GM12878 (cell line): ENCODE measurements at regions not wholly inside any gene's neighbourhood (a gene's known extent, or its start where the extent isn't known, plus 50 kb on each side); places are given as distances from the start of the nearest gene placed in this dataset.

Experiments used
- ATAC-seq: fragments of 200-7000 bp; cut with Tn5 transposase; 3 replicates; pipeline ENCODE4 v1.9.1; 2020; ENCODE audit warnings: mild to moderate bottlenecking, moderate library complexity
- BruUV-seq: library from RNA; stranded (reverse); fragments of 400-500 nt; replicated peaks from 2 replicates; lab custom pipeline; 2021; lab: Mats Ljungman, UMichigan
- CTCF ChIA-PET: fragments of 300-600 bp; sonication (Branson Sonifier 250); formaldehyde crosslinking; extraction: SDS; loops from one replicate; lab custom pipeline; 2021; ENCODE audit warnings: inconsistent platforms; lab: Yijun Ruan, JAX
- POLR2A ChIA-PET: fragments of 350-600 bp; formaldehyde crosslinking; extraction: SDS; loops from one replicate; lab custom pipeline; 2021; ENCODE audit warnings: inconsistent platforms; lab: Charles Lee
- RAD21 ChIA-PET: fragments of 300-600 bp; sonication (Branson Sonifier 250); formaldehyde crosslinking; loops from one replicate; lab custom pipeline; 2023; ENCODE audit warnings: antibody characterized with exemption; ENCODE audit not compliant: unreplicated experiment; lab: Charles Lee
- SMC1A ChIA-PET: fragments of 300-600 bp; sonication (Branson Sonifier 250); formaldehyde crosslinking; loops from one replicate; lab custom pipeline; 2023; ENCODE audit not compliant: unreplicated experiment, uncharacterized antibody; lab: Charles Lee
- DNase-seq: peaks from one replicate; pipeline ENCODE4 v3.0.0-alpha.2; 2011; ENCODE audit warnings: low read depth, low spot score
- FAIRE-seq: peaks from 3 replicates; lab custom pipeline; 2011; peaks lifted over from hg19 to GRCh38; lab: Jason Lieb, UNC
- H2AFZ ChIP-seq: 2 replicates; pipeline ENCODE4 v1.6.0; 2011; ENCODE audit warnings: low read depth, low read length, control low read depth; ENCODE audit not compliant: control insufficient read depth
- H3K27ac ChIP-seq: 2 replicates; pipeline ENCODE4 v1.5.1; 2011; ENCODE audit warnings: control low read depth; ENCODE audit not compliant: control insufficient read depth, insufficient read depth
- H3K27me3 ChIP-seq, 2 experiments: replicated peaks in 1 of 2; 2 replicates each; pipeline versions ENCODE4 v1.6.0 to v1.6.1; 2011; ENCODE audit warnings: low read length in 1 of 2; ENCODE audit not compliant: control insufficient read depth in 2 of 2, insufficient read depth in 2 of 2
- H3K36me3 ChIP-seq, 2 experiments: 2 replicates each; pipeline ENCODE4 v1.5.1; 2011; ENCODE audit warnings: low read length in 1 of 2; ENCODE audit not compliant: control insufficient read depth in 2 of 2, insufficient read depth in 2 of 2
- H3K4me1 ChIP-seq: 2 replicates; pipeline ENCODE4 v1.6.1; 2011; ENCODE audit warnings: mild to moderate bottlenecking, low read length, moderate library complexity, mixed read lengths; ENCODE audit not compliant: control insufficient read depth, insufficient read depth
- H3K4me2 ChIP-seq: 2 replicates; pipeline ENCODE4 v1.6.0; 2011; ENCODE audit warnings: control low read depth; ENCODE audit not compliant: control insufficient read depth, insufficient read depth
- H3K4me3 ChIP-seq: fragments of 200-600 bp; sonication (generic); 2 replicates; pipeline ENCODE4 v1.5.1; 2016
- H3K79me2 ChIP-seq: 2 replicates; pipeline ENCODE4 v1.6.0; 2011; ENCODE audit warnings: low read length; ENCODE audit not compliant: control insufficient read depth, insufficient read depth
- H3K9ac ChIP-seq: 2 replicates; pipeline ENCODE4 v1.8.0; 2011; ENCODE audit warnings: low read length, control low read depth, mixed read lengths; ENCODE audit not compliant: control insufficient read depth, insufficient read depth
- H3K9me3 ChIP-seq: replicated peaks from 3 replicates; pipeline ENCODE4 v1.5.1; 2011; ENCODE audit warnings: mild to moderate bottlenecking, low read length; ENCODE audit not compliant: control insufficient read depth, insufficient read depth
- H4K20me1 ChIP-seq: 2 replicates; pipeline ENCODE4 v1.6.0; 2011; ENCODE audit not compliant: control insufficient read depth, insufficient read depth
- BCL3 ChIP-seq: IDR thresholded peaks from 2 replicates; pipeline ENCODE4 v1.6.1; 2011; ENCODE audit warnings: borderline replicate concordance, low read depth, mild to moderate bottlenecking, moderate library complexity, low read length; ENCODE audit not compliant: insufficient read depth, poor library complexity, severe bottlenecking
- CHD2 ChIP-seq: IDR thresholded peaks from 2 replicates; pipeline ENCODE4 v1.6.1; 2011; ENCODE audit warnings: low read depth, low read length, improper control_type of control experiment, borderline replicate concordance
- NFXL1 ChIP-seq: fragments of 450-650 bp; IDR thresholded peaks from 2 replicates; pipeline ENCODE4 v1.6.1; 2017; ENCODE audit warnings: antibody characterized with exemption, mild to moderate bottlenecking, borderline replicate concordance
- RELA ChIP-seq: fragments of 450-650 bp; IDR thresholded peaks from 2 replicates; pipeline ENCODE4 v1.8.0; 2014; ENCODE audit warnings: borderline replicate concordance; ENCODE audit not compliant: partially characterized antibody
- WGBS: methylation state at CpG from one replicate; pipeline ENCODE4 v1.1.6; 2016; ENCODE audit warnings: low lambda C conversion rate; ENCODE audit not compliant: insufficient replicate concordance, insufficient coverage; ENCODE audit errors: missing lambda C conversion rate; 5-methylcytosine and 5-hydroxymethylcytosine counted together
- in situ Hi-C: fragments of 300-500 bp; cut with MboI; formaldehyde crosslinking; loops from 9 replicates; pipeline ENCODE4 v1.14.3; 2018; ENCODE audit warnings: mixed read lengths
- intact Hi-C: fragments of 100-400 bp; cut with micrococcal nuclease; formaldehyde crosslinking; loops from one replicate; pipeline ENCODE4 v1.14.2; 2022; ENCODE audit not compliant: unreplicated experiment
- TF ChIP-seq, protein P1 (sequence below): IDR thresholded peaks from 2 replicates; pipeline ENCODE4 v1.6.1; 2012; ENCODE audit warnings: low read depth, low read length, improper control_type of control experiment
- TF ChIP-seq, protein P2 (sequence below): fragments of 450-650 bp; IDR thresholded peaks from 2 replicates; pipeline ENCODE4 v1.6.1; 2017; ENCODE audit warnings: mild to moderate bottlenecking

- TF ChIP-seq, protein P1, sequence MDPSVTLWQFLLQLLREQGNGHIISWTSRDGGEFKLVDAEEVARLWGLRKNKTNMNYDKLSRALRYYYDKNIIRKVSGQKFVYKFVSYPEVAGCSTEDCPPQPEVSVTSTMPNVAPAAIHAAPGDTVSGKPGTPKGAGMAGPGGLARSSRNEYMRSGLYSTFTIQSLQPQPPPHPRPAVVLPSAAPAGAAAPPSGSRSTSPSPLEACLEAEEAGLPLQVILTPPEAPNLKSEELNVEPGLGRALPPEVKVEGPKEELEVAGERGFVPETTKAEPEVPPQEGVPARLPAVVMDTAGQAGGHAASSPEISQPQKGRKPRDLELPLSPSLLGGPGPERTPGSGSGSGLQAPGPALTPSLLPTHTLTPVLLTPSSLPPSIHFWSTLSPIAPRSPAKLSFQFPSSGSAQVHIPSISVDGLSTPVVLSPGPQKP = no peak
- no peak for TF ChIP-seq CHD2
- TF ChIP-seq, protein P2, sequence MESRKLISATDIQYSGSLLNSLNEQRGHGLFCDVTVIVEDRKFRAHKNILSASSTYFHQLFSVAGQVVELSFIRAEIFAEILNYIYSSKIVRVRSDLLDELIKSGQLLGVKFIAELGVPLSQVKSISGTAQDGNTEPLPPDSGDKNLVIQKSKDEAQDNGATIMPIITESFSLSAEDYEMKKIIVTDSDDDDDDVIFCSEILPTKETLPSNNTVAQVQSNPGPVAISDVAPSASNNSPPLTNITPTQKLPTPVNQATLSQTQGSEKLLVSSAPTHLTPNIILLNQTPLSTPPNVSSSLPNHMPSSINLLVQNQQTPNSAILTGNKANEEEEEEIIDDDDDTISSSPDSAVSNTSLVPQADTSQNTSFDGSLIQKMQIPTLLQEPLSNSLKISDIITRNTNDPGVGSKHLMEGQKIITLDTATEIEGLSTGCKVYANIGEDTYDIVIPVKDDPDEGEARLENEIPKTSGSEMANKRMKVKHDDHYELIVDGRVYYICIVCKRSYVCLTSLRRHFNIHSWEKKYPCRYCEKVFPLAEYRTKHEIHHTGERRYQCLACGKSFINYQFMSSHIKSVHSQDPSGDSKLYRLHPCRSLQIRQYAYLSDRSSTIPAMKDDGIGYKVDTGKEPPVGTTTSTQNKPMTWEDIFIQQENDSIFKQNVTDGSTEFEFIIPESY = no peak
- TF ChIP-seq RELA = no peak
Measured at GRCh38 chr20:53889411-53890148, 180.8 kb downstream of the BCAS1 start (continued).

DNA sequence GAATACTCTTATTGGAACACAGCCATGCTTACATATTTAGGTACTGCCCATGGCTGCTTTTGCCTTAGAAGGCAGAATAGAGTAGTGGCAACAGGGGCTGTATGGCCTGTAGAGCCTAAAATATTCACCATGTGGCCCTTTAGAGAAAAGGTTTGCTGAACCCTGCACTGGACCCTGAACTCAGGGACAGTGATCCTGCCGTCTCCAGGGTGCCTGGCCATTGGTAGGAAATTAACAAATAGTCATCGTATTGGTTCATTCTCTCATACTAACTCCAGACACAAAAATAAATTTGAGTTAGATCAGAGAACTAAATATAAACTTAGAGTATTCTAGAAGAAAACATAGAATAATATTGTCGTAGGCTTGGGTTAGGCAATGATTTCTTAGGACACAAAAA, 181.4 kb downstream of the BCAS1 start:
- RAD21 ChIA-PET = no interaction called here
- Histone ChIP-seq H2AFZ (no peak overlapping the region), H3K9me3 (no peaks in the 10 kb centered on the region), H3K4me2 (no peak overlapping the region), H3K79me2 (no peaks in the 10 kb centered on the region), H3K4me1 (peaks cover 9% of the 10 kb centered on the region), H3K36me3 (no peaks in the 10 kb centered on the region), H3K27me3 (no peaks in the 10 kb centered on the region), H3K4me3 (no peak overlapping the region), H4K20me1 (no peaks in the 10 kb centered on the region), H3K27ac (no peak overlapping the region), H3K9ac (no peak overlapping the region)
- peak; percentile 56 for TF ChIP-seq NFXL1
- no peak for TF ChIP-seq BCL3
- ATAC-seq (no peak), DNase-seq (no peak), FAIRE-seq (no peak)
- no TSS peak for BruUV-seq
- CTCF ChIA-PET = no interaction called here
- 100% methylated on average over 3 of the region's 3 CpGs for WGBS
- POLR2A ChIA-PET = no interaction called here
- intact Hi-C loops = no loop called here
- in situ Hi-C loops = no loop called here
- SMC1A ChIA-PET = interaction anchor here (4.6 kb wide), 1 partner anchor 10 kb away, joined by 49 read pairs; no protein-coding TSS in a partner anchor
